GM19023 (cell line): ENCODE measurements at regions not wholly inside any gene's neighbourhood (a gene's known extent, or its start where the extent isn't known, plus 50 kb on each side); places are given as distances from the start of the nearest gene placed in this dataset.

Source experiments
- ATAC-seq: cut with Tn5 transposase; IDR thresholded peaks from one replicate; pipeline ENCODE4 v1.9.1; 2021; ENCODE audit warnings: mild to moderate bottlenecking, moderate library complexity; ENCODE audit not compliant: unreplicated experiment

- ATAC-seq: no peak
These were observed 146.8 kb upstream of the B3GALT2 start for GRCh38 chr1:193333166-193333565.

GRCh38 chr1:193326296-193326695 is 139.9 kb upstream of the B3GALT2 start:
- ATAC-seq: no peak

- ATAC-seq: no peak
These were observed 139.4 kb upstream of the B3GALT2 start for GRCh38 chr1:193325771-193326170.

GRCh38 chr1:193325042-193325441 is 138.6 kb upstream of the B3GALT2 start:
- ATAC-seq: no peak

GRCh38 chr1:193322211-193322610 is 135.8 kb upstream of the B3GALT2 start:
- ATAC-seq: no peak

GRCh38 chr1:193321242-193321840 is 134.9 kb upstream of the B3GALT2 start:
- no peak for ATAC-seq

- no peak for ATAC-seq
These were observed 133.9 kb upstream of the B3GALT2 start for GRCh38 chr1:193320270-193320669.

- no peak for ATAC-seq
These were observed 131.9 kb upstream of the B3GALT2 start for GRCh38 chr1:193318347-193318746.

GRCh38 chr1:193313354-193314140 is 127.1 kb upstream of the B3GALT2 start:
- no peak for ATAC-seq

GRCh38 chr1:193312432-193312831 is 126.0 kb upstream of the B3GALT2 start:
- ATAC-seq: no peak

GRCh38 chr1:193311226-193311948 is 125.0 kb upstream of the B3GALT2 start:
- no peak for ATAC-seq

GRCh38 chr1:193310564-193310963 is 124.2 kb upstream of the B3GALT2 start:
- ATAC-seq: no peak

- no peak for ATAC-seq
These were observed 123.6 kb upstream of the B3GALT2 start for GRCh38 chr1:193309936-193310475.

GRCh38 chr1:193308438-193308837 is 122.0 kb upstream of the B3GALT2 start:
- no peak for ATAC-seq

GRCh38 chr1:193306430-193306829 is 120.0 kb upstream of the B3GALT2 start:
- ATAC-seq: no peak
